IPS DF 19.7 (cell line): ENCODE measurements at regions not wholly inside any gene's neighbourhood (a gene's known extent, or its start where the extent isn't known, plus 50 kb on each side); places are given as distances from the start of the nearest gene placed in this dataset.
"Not testable (repeated sequence)": the region's sequence is repeated elsewhere in the genome, so short reads cannot be mapped to it uniquely, and the experiment has no call there.

Source experiments
- DNase-seq: peaks from one replicate; pipeline ENCODE4 v3.0.0-alpha.2; 2013; ENCODE audit warnings: low read depth, low spot score

GRCh38 chr2:192854706-192855105 lies 660.0 kb upstream of the TMEFF2 start:
- no peak for DNase-seq

GRCh38 chr2:192854031-192854430 lies 659.3 kb upstream of the TMEFF2 start:
- DNase-seq = no peak

- no peak for DNase-seq
Observed at GRCh38 chr2:192828947-192829346, 634.2 kb upstream of the TMEFF2 start.

- DNase-seq = no peak
Observed at GRCh38 chr2:192828175-192828574, 633.4 kb upstream of the TMEFF2 start.

GRCh38 chr2:192827735-192828134 lies 633.0 kb upstream of the TMEFF2 start:
- no peak for DNase-seq

GRCh38 chr2:192814376-192814775 lies 619.6 kb upstream of the TMEFF2 start:
- DNase-seq = no peak

GRCh38 chr2:192813341-192813740 lies 618.6 kb upstream of the TMEFF2 start:
- no peak for DNase-seq

DNA sequence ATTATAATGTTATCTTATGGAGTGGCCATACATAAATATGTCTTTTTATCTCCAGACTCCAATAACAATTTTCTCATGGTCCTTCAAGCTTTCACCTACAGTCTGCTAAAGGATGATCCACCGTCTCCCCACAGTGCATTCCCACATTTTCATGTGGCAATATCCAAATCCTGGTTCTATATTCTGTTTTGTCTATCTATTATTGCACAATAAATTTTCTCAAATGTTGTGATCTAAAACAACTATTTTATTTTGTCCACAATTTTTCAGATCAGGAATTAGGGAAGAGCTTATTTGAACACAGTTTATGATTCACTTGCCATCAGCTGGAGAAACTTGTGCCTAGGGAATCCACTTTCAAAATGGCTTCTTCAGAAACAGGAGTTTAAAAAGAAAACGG lies 614.4 kb upstream of the TMEFF2 start:
- DNase-seq = no peak

GRCh38 chr2:192783643-192784042 lies 588.9 kb upstream of the TMEFF2 start:
- DNase-seq = no peak

DNA sequence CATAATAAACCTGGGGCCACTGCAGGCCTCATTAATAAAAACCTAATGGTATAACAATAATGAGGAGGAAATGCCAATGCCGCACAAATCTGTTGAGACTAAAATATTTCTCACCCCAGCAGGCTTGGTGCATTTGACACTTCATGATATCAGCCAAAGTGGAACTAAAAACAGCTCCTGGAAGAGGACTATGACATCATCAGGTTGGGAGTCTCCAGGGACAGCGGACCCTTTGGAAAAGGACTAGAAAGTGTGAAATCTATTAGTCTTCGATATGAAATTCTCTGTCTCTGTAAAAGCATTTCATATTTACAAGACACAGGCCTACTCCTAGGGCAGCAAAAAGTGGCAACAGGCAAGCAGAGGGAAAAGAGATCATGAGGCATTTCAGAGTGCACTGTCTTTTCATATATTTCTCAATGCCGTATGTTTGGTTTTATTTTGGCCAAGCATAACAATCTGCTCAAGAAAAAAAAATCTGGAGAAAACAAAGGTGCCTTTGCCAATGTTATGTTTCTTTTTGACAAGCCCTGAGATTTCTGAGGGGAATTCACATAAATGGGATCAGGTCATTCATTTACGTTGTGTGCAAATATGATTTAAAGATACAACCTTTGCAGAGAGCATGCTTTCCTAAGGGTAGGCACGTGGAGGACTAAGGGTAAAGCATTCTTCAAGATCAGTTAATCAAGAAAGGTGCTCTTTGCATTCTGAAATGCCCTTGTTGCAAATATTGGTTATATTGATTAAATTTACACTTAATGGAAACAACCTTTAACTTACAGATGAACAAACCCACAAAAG lies 580.9 kb upstream of the TMEFF2 start:
- no peak for DNase-seq

DNA sequence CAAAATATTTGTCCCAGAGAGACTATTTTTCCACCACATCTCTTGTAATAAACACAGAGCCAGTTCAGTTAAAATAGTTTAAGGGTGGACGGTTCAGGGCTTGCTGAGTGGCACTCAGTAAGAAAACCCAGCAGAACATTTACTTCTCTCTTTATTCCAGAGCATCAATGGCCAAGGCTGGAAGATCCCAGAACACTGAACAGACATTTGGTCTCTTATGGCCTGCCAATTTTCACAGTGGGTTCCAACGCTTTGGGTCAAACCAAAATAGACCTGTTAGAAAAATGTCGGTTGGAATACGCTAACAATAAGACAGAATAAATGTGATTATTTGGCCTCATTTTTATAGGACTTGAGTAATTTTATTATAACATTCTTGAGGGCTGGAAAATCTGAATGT lies 580.3 kb upstream of the TMEFF2 start:
- DNase-seq = no peak

- no peak for DNase-seq
Observed at GRCh38 chr2:192773044-192773443, 578.3 kb upstream of the TMEFF2 start.

DNA sequence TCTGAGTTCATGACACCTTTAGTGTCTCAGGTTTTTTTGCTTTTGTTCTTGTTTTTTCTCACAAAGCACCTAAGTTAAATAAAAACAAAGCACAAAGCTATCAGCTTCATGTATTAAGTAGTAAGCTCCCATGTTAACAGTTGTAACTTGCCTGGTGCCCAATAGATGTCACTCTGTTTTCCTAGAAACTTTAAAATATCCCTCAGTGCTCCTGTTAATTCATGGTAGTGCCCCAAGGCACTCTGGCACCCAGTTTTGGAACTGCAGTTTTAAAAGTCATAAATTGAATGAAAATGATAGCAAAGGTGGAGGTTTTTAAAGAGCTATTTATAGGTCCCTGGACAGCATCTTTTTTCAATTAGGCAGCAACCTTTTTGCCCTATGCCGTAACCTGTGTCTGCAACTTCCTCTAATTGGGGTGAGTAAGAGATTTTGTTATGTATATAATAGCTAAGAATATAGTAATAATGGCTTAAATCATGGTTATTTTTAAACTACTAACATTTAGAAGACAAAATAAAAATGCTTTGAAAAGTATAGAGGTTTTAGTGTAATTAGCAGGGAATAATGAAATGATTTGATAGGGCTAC lies 555.0 kb upstream of the TMEFF2 start:
- no peak for DNase-seq

DNA sequence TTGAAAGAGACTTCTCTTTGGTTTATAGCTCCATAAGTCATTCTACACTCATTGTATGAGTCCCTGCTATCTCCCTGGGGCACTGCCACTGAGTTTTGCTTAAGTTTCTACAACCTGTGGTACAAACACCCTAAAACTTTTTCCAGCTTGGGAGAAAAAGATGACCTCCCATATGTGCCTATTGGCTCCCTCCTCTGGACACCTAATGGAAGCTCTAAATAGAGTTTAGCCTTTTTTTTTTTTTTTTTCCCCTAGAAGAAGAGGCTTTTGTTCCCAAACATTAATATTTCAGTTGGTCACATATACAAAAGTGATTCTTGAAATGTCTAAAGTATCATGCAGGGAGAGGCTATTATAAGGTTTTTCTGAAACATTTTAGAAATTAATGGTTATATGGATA lies 547.2 kb upstream of the TMEFF2 start:
- DNase-seq = no peak

DNA sequence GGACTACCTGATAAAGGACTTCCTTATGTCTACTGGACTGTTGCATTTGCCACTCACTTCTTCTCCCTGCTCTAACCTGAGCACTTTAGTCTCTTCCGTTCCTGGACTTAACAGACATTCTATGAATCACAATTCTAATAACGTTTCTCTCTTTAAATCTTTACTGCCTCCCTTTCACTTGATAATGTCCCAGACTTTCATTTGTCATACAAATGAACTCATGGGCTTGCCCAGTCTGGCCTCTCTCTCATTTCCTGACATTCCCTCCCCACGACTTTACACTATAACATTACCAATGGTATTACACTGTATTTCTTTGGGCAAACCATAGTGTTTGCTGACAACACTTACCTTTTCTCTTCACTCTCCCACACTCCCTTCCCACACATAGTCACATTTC lies 540.7 kb upstream of the TMEFF2 start:
- no peak for DNase-seq

DNA sequence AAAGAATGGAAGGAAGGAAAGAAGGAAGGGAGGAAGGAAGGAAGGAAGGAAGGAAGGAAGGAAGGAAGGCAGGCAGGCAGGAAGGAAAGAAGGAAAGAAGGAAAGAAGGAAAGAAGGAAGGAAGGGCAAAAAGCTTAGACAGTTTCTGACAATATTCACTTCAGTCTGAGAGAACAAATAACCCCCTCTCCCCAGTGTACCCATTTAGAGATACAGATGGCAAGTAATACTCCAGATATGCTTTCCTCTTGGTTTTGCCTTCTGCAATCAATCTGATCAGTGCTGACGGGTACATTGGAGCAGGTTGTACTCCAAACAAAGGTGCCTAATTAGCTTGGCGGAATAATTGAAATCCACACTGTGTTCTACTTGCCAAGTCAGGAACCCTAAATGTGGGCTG lies 534.6 kb upstream of the TMEFF2 start:
- DNase-seq = no peak

- DNase-seq = no peak
Observed at GRCh38 chr2:192725991-192726390, 531.3 kb upstream of the TMEFF2 start.

DNA sequence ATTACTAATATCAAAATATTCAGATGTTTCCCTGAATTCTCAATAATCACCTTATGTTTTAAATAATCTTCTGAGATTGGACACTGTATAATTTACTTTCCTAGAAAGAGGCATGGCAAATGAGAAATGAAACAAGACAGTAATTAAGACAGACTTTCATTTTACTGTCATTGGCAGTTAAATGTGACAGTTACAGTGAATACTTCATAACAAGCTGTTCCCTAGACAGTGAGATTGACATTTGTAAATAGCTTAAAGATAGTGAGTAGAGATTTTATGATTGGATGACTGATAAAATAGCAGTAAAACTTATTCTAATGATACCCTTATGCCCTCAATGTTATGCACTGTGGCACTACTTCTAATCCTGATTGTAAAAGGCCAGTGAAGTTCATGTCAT lies 524.9 kb upstream of the TMEFF2 start:
- DNase-seq = no peak

DNA sequence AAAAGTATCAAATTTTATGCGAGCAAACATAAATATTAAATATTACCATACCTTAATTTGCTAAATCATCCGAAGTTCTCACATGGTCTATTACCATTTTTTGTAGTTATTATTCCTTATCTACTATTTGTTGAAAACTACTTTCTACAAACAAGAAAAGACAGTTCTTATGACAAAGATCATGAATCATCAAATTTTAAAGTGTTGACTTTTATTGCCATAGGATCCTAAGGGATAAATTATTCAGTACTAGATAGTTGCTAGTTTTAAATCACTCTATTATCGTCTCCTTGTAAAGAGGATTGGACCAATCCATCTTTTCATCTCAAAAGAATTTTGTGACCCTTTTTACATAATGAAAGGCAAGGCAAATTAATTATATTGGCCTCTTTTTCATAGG lies 523.6 kb upstream of the TMEFF2 start:
- DNase-seq = no peak

DNA sequence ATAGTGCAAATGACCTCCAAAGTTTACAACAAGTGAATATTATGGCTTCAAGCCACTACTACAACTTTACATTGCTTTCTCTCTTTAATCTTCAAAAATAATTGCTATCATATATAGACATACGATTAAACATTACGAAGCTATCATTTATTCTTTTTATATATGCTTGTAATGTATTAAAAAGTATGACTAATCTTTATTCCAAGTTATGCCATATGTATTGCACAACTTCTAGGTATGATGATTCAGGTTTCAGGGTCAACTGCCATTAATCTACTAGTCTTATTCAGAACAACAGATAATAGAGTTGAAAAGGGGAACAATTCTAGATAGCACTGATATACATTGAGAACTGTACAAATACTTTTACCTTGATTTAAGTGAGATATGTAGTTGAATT lies 506.2 kb upstream of the TMEFF2 start:
- DNase-seq = no peak

DNA sequence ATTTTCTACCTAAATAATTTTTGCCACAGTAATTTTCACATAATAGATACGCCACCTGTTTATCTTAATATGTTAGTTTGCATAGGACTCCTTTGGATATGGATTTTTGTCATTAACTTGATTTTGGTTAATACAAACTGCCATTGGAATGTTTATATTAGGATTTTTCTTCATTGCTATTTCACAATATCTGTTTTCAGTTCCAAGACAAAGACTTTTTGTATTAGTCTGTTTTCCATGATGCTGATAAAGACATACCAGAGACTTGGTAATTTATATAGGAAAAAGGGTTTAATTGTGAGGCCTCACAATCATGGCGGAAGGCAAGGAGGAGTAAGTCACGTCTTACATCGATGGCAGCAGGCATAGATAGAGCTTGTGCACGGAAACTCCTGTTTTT lies 503.1 kb upstream of the TMEFF2 start:
- no peak for DNase-seq

- no peak for DNase-seq
Observed at GRCh38 chr2:192696857-192697256, 502.1 kb upstream of the TMEFF2 start.

GRCh38 chr2:192687015-192687414 lies 492.3 kb upstream of the TMEFF2 start:
- no peak for DNase-seq

GRCh38 chr2:192682511-192682910 lies 487.8 kb upstream of the TMEFF2 start:
- DNase-seq = not testable (repeated sequence)
